HUES48 (cell line): ENCODE measurements at regions not wholly inside any gene's neighbourhood (a gene's known extent, or its start where the extent isn't known, plus 50 kb on each side); places are given as distances from the start of the nearest gene placed in this dataset.
A peak's percentile ranks its signal among the peaks of the same experiment; 100 is the strongest.

Experiments used
- H3K27ac ChIP-seq: one replicate; pipeline ENCODE4 v1.7.0; 2013; ENCODE audit warnings: low read depth, low read length, inconsistent platforms
- H3K27me3 ChIP-seq: 2 replicates; pipeline ENCODE4 v1.6.1; 2013; ENCODE audit warnings: mild to moderate bottlenecking, low read length; ENCODE audit not compliant: control insufficient read depth, insufficient read depth
- H3K36me3 ChIP-seq: 2 replicates; pipeline ENCODE4 v1.6.1; 2013; ENCODE audit warnings: low read length; ENCODE audit not compliant: control insufficient read depth, insufficient read depth
- H3K4me1 ChIP-seq: 2 replicates; pipeline ENCODE4 v1.6.1; 2013; ENCODE audit warnings: mild to moderate bottlenecking, low read length; ENCODE audit not compliant: control insufficient read depth, insufficient read depth
- H3K4me3 ChIP-seq: 2 replicates; pipeline ENCODE4 v1.5.1; 2013; ENCODE audit warnings: mild to moderate bottlenecking, low read depth, low read length
- H3K9ac ChIP-seq: 2 replicates; pipeline ENCODE4 v1.6.1; 2013; ENCODE audit warnings: mild to moderate bottlenecking, low read depth, low read length, moderate library complexity
- H3K9me3 ChIP-seq: 2 replicates; pipeline ENCODE4 v1.6.1; 2013; ENCODE audit warnings: low read length; ENCODE audit not compliant: control insufficient read depth, insufficient read depth

- Histone ChIP-seq H3K9ac (no peak overlapping the region), H3K4me1 (no peaks in the 10 kb centered on the region), H3K27ac (no peak overlapping the region), H3K27me3 (no peaks in the 10 kb centered on the region; the same call in 1 of the 2 replicates), H3K36me3 (no peaks in the 10 kb centered on the region), H3K9me3 (no peaks in the 10 kb centered on the region), H3K4me3 (no peak overlapping the region)
These were observed 78.1 kb upstream of the RET start for GRCh38 chr10:42998481-42999384.

GRCh38 chr10:42999385-43000020, 77.4 kb upstream of the RET start:
- H3K27ac ChIP-seq, result no peak overlapping the region
- H3K36me3 ChIP-seq, result no peaks in the 10 kb centered on the region
- H3K27me3 ChIP-seq, result no peaks in the 10 kb centered on the region; the same call in 1 of the 2 replicates
- no peaks in the 10 kb centered on the region for H3K4me1 ChIP-seq
- H3K9me3 ChIP-seq, result no peaks in the 10 kb centered on the region
- no peak overlapping the region for H3K4me3 ChIP-seq
- H3K9ac ChIP-seq, result no peak overlapping the region

- no peak overlapping the region for H3K9ac ChIP-seq
- H3K27ac ChIP-seq, result no peak overlapping the region
- H3K4me3 ChIP-seq, result no peak overlapping the region
- H3K36me3 ChIP-seq, result no peaks in the 10 kb centered on the region
- H3K27me3 ChIP-seq, result no peaks in the 10 kb centered on the region; the same call in 1 of the 2 replicates
- H3K4me1 ChIP-seq, result no peaks in the 10 kb centered on the region
- H3K9me3 ChIP-seq, result no peaks in the 10 kb centered on the region
These were observed 76.9 kb upstream of the RET start for GRCh38 chr10:43000021-43000411.

GRCh38 chr10:43000651-43001426, 76.0 kb upstream of the RET start:
- no peak overlapping the region for H3K4me3 ChIP-seq
- no peak overlapping the region for H3K9ac ChIP-seq

GRCh38 chr10:43001427-43001795, 75.5 kb upstream of the RET start:
- H3K36me3 ChIP-seq, result no peaks in the 10 kb centered on the region
- no peaks in the 10 kb centered on the region for H3K4me1 ChIP-seq
- no peaks in the 10 kb centered on the region; the same call in 1 of the 2 replicates for H3K27me3 ChIP-seq
- no peaks in the 10 kb centered on the region for H3K9me3 ChIP-seq
- H3K27ac ChIP-seq, result no peak overlapping the region
- no peak overlapping the region for H3K4me3 ChIP-seq
- H3K9ac ChIP-seq, result no peak overlapping the region

More at GRCh38 chr10:43000651-43001426, 76.0 kb upstream of the RET start:
- H3K36me3 ChIP-seq, result no peaks in the 10 kb centered on the region
- no peaks in the 10 kb centered on the region for H3K4me1 ChIP-seq
- no peak overlapping the region for H3K27ac ChIP-seq
- no peaks in the 10 kb centered on the region for H3K9me3 ChIP-seq
- H3K27me3 ChIP-seq, result no peaks in the 10 kb centered on the region; the same call in 1 of the 2 replicates

GRCh38 chr10:43002596-43002995, 74.3 kb upstream of the RET start:
- H3K4me3 ChIP-seq, result no peak overlapping the region
- H3K27me3 ChIP-seq, result no peaks in the 10 kb centered on the region; the same call in 1 of the 2 replicates
- H3K27ac ChIP-seq, result no peak overlapping the region
- no peaks in the 10 kb centered on the region for H3K9me3 ChIP-seq
- H3K9ac ChIP-seq, result no peak overlapping the region
- H3K36me3 ChIP-seq, result no peaks in the 10 kb centered on the region
- no peaks in the 10 kb centered on the region for H3K4me1 ChIP-seq

- Histone ChIP-seq H3K4me3 (no peak overlapping the region), H3K36me3 (no peaks in the 10 kb centered on the region), H3K4me1 (peaks cover 2% of the 10 kb centered on the region; the same call in 1 of the 2 replicates), H3K27me3 (no peaks in the 10 kb centered on the region; the same call in 1 of the 2 replicates), H3K9ac (no peak overlapping the region), H3K27ac (no peak overlapping the region), H3K9me3 (peaks cover 27% of the 10 kb centered on the region)
These were observed 70.4 kb upstream of the RET start for GRCh38 chr10:43006490-43006889.

GRCh38 chr10:43012578-43012977, 64.3 kb upstream of the RET start:
- H3K27me3 ChIP-seq, result no peaks in the 10 kb centered on the region
- H3K9ac ChIP-seq, result peak overlapping the region; percentile 4; the same call in 1 of the 2 replicates

GRCh38 chr10:43013065-43013464, 63.8 kb upstream of the RET start:
- peak overlapping the region; percentile 4; the same call in 1 of the 2 replicates for H3K9ac ChIP-seq
- H3K27me3 ChIP-seq, result no peaks in the 10 kb centered on the region
- peaks cover 16% of the 10 kb centered on the region for H3K4me1 ChIP-seq
- H3K27ac ChIP-seq, result peak overlapping the region; percentile 94
- peaks cover 58% of the 10 kb centered on the region for H3K9me3 ChIP-seq
- H3K36me3 ChIP-seq, result no peaks in the 10 kb centered on the region
- no peak overlapping the region for H3K4me3 ChIP-seq

More at GRCh38 chr10:43012578-43012977, 64.3 kb upstream of the RET start:
- Histone ChIP-seq H3K36me3 (no peaks in the 10 kb centered on the region), H3K9me3 (peaks cover 58% of the 10 kb centered on the region), H3K4me3 (no peak overlapping the region), H3K27ac (peak overlapping the region; percentile 94), H3K4me1 (peaks cover 16% of the 10 kb centered on the region)

- peaks cover 48% of the 10 kb centered on the region for H3K27me3 ChIP-seq
- H3K27ac ChIP-seq, result no peak overlapping the region
- H3K9ac ChIP-seq, result no peak overlapping the region
- H3K9me3 ChIP-seq, result no peaks in the 10 kb centered on the region
- no peaks in the 10 kb centered on the region for H3K36me3 ChIP-seq
- H3K4me1 ChIP-seq, result peaks cover 15% of the 10 kb centered on the region
- no peak overlapping the region for H3K4me3 ChIP-seq
These were observed 52.3 kb upstream of the RET start for GRCh38 chr10:43024524-43024923.
